Lower leg skin (tissue), 3 donors: ENCODE measurements at regions not wholly inside any gene's neighbourhood (a gene's known extent, or its start where the extent isn't known, plus 50 kb on each side); places are given as distances from the start of the nearest gene placed in this dataset.

ENCODE experiments used
- POLR2A ChIP-seq, 2 donors: fragments of 450-650 bp; IDR thresholded peaks; one replicate each; pipeline ENCODE4 v1.6.1; 2016 to 2017; ENCODE audit warnings: antibody characterized with exemption in 2 of 2, mild to moderate bottlenecking in 1 of 2, moderate library complexity in 1 of 2
- TF ChIP-seq, protein P1 (sequence below), 3 donors: fragments of 450-650 bp; IDR thresholded peaks; one replicate each; pipeline ENCODE4 v1.5.1; 2016; ENCODE audit warnings: antibody characterized with exemption in 3 of 3, mild to moderate bottlenecking in 3 of 3, moderate library complexity in 2 of 3

- TF ChIP-seq, protein P1, sequence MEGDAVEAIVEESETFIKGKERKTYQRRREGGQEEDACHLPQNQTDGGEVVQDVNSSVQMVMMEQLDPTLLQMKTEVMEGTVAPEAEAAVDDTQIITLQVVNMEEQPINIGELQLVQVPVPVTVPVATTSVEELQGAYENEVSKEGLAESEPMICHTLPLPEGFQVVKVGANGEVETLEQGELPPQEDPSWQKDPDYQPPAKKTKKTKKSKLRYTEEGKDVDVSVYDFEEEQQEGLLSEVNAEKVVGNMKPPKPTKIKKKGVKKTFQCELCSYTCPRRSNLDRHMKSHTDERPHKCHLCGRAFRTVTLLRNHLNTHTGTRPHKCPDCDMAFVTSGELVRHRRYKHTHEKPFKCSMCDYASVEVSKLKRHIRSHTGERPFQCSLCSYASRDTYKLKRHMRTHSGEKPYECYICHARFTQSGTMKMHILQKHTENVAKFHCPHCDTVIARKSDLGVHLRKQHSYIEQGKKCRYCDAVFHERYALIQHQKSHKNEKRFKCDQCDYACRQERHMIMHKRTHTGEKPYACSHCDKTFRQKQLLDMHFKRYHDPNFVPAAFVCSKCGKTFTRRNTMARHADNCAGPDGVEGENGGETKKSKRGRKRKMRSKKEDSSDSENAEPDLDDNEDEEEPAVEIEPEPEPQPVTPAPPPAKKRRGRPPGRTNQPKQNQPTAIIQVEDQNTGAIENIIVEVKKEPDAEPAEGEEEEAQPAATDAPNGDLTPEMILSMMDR (IDR thresholded peaks at IDR 0.05): no peak
- TF ChIP-seq POLR2A (IDR thresholded peaks at IDR 0.05): no peak
Observed at GRCh38 chr6:112909781-112910180, 562.7 kb downstream of the RFPL4B start.
